H9 (cell line): ENCODE measurements at regions not wholly inside any gene's neighbourhood (a gene's known extent, or its start where the extent isn't known, plus 50 kb on each side); places are given as distances from the start of the nearest gene placed in this dataset.

Experiments
- DNase-seq: peaks from one replicate; pipeline ENCODE4 v3.0.0-alpha.2; 2017
- H2AFZ ChIP-seq: one replicate; pipeline ENCODE4 v1.6.1; 2013; ENCODE audit warnings: mild to moderate bottlenecking, low read length, control low read depth, moderate library complexity
- H2AK5ac ChIP-seq: 2 replicates; pipeline ENCODE4 v1.6.1; 2013; ENCODE audit warnings: low read length, control low read depth, mixed read lengths; ENCODE audit not compliant: insufficient read length
- H2BK120ac ChIP-seq: one replicate; pipeline ENCODE4 v1.6.1; 2013; ENCODE audit warnings: low read depth, mild to moderate bottlenecking, low read length, control low read depth, inconsistent platforms; ENCODE audit not compliant: poor library complexity, severe bottlenecking
- H2BK12ac ChIP-seq: 2 replicates; pipeline ENCODE4 v1.6.1; 2013; ENCODE audit warnings: low read length, control low read depth, mixed read lengths, low read depth; ENCODE audit not compliant: insufficient read length
- H2BK15ac ChIP-seq: 2 replicates; pipeline ENCODE4 v1.6.1; 2013; ENCODE audit warnings: low read depth, low read length, control low read depth
- H2BK20ac ChIP-seq: one replicate; pipeline ENCODE4 v1.6.1; 2013; ENCODE audit warnings: low read depth, mild to moderate bottlenecking, low read length, control low read depth, inconsistent platforms; ENCODE audit not compliant: poor library complexity, severe bottlenecking
- H2BK5ac ChIP-seq: 2 replicates; pipeline ENCODE4 v1.6.1; 2013; ENCODE audit warnings: low read length, control low read depth, mixed read lengths; ENCODE audit not compliant: insufficient read length
- H3K14ac ChIP-seq: 2 replicates; pipeline ENCODE4 v1.6.1; 2013; ENCODE audit warnings: low read length, control low read depth; ENCODE audit not compliant: insufficient read depth
- H3K18ac ChIP-seq: 2 replicates; pipeline ENCODE4 v1.6.1; 2013; ENCODE audit warnings: low read depth, mild to moderate bottlenecking, mixed read lengths, low read length, control low read depth; ENCODE audit not compliant: insufficient read length
- H3K23ac ChIP-seq: 2 replicates; pipeline ENCODE4 v1.6.1; 2013; ENCODE audit warnings: low read length, control low read depth, mixed read lengths, low read depth; ENCODE audit not compliant: insufficient read length
- H3K23me2 ChIP-seq: 2 replicates; pipeline ENCODE4 v1.6.1; 2013; ENCODE audit warnings: low read depth, mild to moderate bottlenecking, mixed read lengths, low read length, control low read depth; ENCODE audit not compliant: insufficient read length, poor library complexity, severe bottlenecking
- H3K27ac ChIP-seq: 2 replicates; pipeline ENCODE4 v1.5.1; 2013; ENCODE audit warnings: low read length, control low read depth, mixed read lengths, low read depth; ENCODE audit not compliant: insufficient read length
- H3K27me3 ChIP-seq: 2 replicates; pipeline ENCODE4 v1.6.1; 2013; ENCODE audit warnings: low read length, control low read depth, inconsistent platforms; ENCODE audit not compliant: insufficient read depth
- H3K4ac ChIP-seq: 2 replicates; pipeline ENCODE4 v1.6.1; 2013; ENCODE audit warnings: low read depth, mild to moderate bottlenecking, control low read depth, inconsistent platforms, low read length, moderate library complexity
- H3K4me1 ChIP-seq: 2 replicates; pipeline ENCODE4 v1.6.1; 2013; ENCODE audit warnings: low read length, control low read depth, inconsistent platforms; ENCODE audit not compliant: insufficient read depth
- H3K4me2 ChIP-seq: 2 replicates; pipeline ENCODE4 v1.6.1; 2013; ENCODE audit warnings: low read length, control low read depth, mixed read lengths; ENCODE audit not compliant: insufficient read length, insufficient read depth
- H3K56ac ChIP-seq: 2 replicates; pipeline ENCODE4 v1.6.1; 2013; ENCODE audit warnings: low read depth, mild to moderate bottlenecking, mixed read lengths, low read length, control low read depth; ENCODE audit not compliant: insufficient read length
- H3K79me1 ChIP-seq: 2 replicates; pipeline ENCODE4 v1.6.1; 2013; ENCODE audit warnings: low read depth, mild to moderate bottlenecking, moderate library complexity, low read length, control low read depth, inconsistent platforms; ENCODE audit not compliant: insufficient read depth, poor library complexity, severe bottlenecking
- H3K79me2 ChIP-seq: 2 replicates; pipeline ENCODE4 v1.6.1; 2013; ENCODE audit warnings: low read length, control low read depth, inconsistent platforms; ENCODE audit not compliant: insufficient read depth
- H3K9ac ChIP-seq: 2 replicates; pipeline ENCODE4 v1.6.1; 2013; ENCODE audit warnings: low read length, control low read depth, mixed read lengths; ENCODE audit not compliant: insufficient read length; ENCODE audit errors: extremely low read depth
- H3K9me3 ChIP-seq: one replicate; pipeline ENCODE4 v1.6.1; 2013; ENCODE audit warnings: low read depth, low read length, inconsistent platforms; ENCODE audit not compliant: control insufficient read depth
- H3T11ph ChIP-seq: one replicate; pipeline ENCODE4 v1.6.1; 2013; ENCODE audit warnings: mild to moderate bottlenecking, low read length, control low read depth, inconsistent platforms
- H4K20me1 ChIP-seq: one replicate; pipeline ENCODE4 v1.6.1; 2013; ENCODE audit not compliant: control insufficient read depth, insufficient read length, insufficient read depth
- H4K5ac ChIP-seq: 2 replicates; pipeline ENCODE4 v1.6.1; 2013; ENCODE audit warnings: low read depth, mild to moderate bottlenecking, mixed read lengths, low read length, control low read depth; ENCODE audit not compliant: insufficient read length
- H4K8ac ChIP-seq: replicated peaks from 2 replicates; pipeline ENCODE4 v1.6.1; 2013; ENCODE audit warnings: low read length, control low read depth, mixed read lengths, low read depth; ENCODE audit not compliant: insufficient read length
- H4K91ac ChIP-seq: 2 replicates; pipeline ENCODE4 v1.6.1; 2013; ENCODE audit warnings: low read depth, mild to moderate bottlenecking, moderate library complexity, mixed read lengths, low read length, control low read depth; ENCODE audit not compliant: insufficient read length
- H3K27ac Mint-ChIP-seq, 3 experiments: 2 replicates in 2 of 3; 3 replicates in 1 of 3; pipeline ENCODE4 v1.8.0; 2020 to 2021; ENCODE audit warnings: mixed read lengths in 3 of 3, mild to moderate bottlenecking in 1 of 3, moderate library complexity in 1 of 3
- H3K27me3 Mint-ChIP-seq: 2 replicates; pipeline ENCODE4 v1.8.0; 2021; ENCODE audit warnings: low read depth, mild to moderate bottlenecking, moderate library complexity, mixed read lengths
- H3K36me3 Mint-ChIP-seq, 3 experiments: 2 replicates in 2 of 3; 3 replicates in 1 of 3; pipeline ENCODE4 v1.8.0; 2020 to 2021; ENCODE audit warnings: low read depth in 3 of 3, mixed read lengths in 3 of 3; ENCODE audit not compliant: insufficient read depth in 1 of 3
- H3K4me1 Mint-ChIP-seq, 2 experiments: 2 replicates each; pipeline ENCODE4 v1.8.0; 2020; ENCODE audit warnings: mixed read lengths in 2 of 2
- H3K4me3 Mint-ChIP-seq, 2 experiments: 2 replicates in 1 of 2; 3 replicates in 1 of 2; pipeline ENCODE4 v1.8.0; 2020 to 2021; ENCODE audit warnings: mild to moderate bottlenecking in 2 of 2, mixed read lengths in 2 of 2, moderate library complexity in 1 of 2
- H3K9me3 Mint-ChIP-seq, 2 experiments: 2 replicates in 1 of 2; 3 replicates in 1 of 2; pipeline ENCODE4 v1.8.0; 2020; ENCODE audit warnings: mild to moderate bottlenecking in 2 of 2, mixed read lengths in 2 of 2, moderate library complexity in 1 of 2
- WGBS: extraction: QIAGEN DNeasy Blood & Tissue Kit; methylation state at CpG from one replicate; pipeline ENCODE4 v1.1.7; 2013; ENCODE audit warnings: missing lambda C conversion rate, low lambda C conversion rate, mixed read lengths; ENCODE audit not compliant: insufficient read length; ENCODE audit errors: extremely low coverage; 5-methylcytosine and 5-hydroxymethylcytosine counted together
- TF ChIP-seq, protein P1 (sequence below): fragments of 200-600 bp; sonication (generic); conservative IDR thresholded peaks from 3 replicates; pipeline ENCODE4 v1.8.0; 2021; ENCODE audit warnings: antibody characterized with exemption, mild to moderate bottlenecking

DNA sequence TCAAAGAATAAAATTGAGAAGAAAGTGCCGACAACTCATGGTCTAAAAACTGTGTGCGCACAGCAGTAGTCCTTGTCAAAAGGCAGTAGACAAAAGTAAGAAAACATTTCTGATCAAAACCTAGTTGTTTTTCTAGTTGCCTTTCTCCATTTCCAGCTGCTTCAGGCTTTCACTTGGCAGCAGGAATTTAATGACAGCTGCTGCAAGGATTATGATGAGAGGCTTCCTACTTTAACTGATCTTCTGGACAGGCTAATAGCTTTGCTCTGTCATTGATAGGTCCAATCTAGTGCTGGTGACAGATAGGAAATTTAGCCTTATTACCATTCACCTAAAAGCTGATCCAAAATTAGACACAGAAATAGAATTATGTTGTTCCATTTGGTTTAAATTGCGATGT, 110.7 kb upstream of the SEMA3C start:
- no peaks in the 10 kb centered on the region for H4K20me1 ChIP-seq
- no peak overlapping the region for H3T11ph ChIP-seq
- TF ChIP-seq, protein P1, sequence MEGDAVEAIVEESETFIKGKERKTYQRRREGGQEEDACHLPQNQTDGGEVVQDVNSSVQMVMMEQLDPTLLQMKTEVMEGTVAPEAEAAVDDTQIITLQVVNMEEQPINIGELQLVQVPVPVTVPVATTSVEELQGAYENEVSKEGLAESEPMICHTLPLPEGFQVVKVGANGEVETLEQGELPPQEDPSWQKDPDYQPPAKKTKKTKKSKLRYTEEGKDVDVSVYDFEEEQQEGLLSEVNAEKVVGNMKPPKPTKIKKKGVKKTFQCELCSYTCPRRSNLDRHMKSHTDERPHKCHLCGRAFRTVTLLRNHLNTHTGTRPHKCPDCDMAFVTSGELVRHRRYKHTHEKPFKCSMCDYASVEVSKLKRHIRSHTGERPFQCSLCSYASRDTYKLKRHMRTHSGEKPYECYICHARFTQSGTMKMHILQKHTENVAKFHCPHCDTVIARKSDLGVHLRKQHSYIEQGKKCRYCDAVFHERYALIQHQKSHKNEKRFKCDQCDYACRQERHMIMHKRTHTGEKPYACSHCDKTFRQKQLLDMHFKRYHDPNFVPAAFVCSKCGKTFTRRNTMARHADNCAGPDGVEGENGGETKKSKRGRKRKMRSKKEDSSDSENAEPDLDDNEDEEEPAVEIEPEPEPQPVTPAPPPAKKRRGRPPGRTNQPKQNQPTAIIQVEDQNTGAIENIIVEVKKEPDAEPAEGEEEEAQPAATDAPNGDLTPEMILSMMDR: no peak
- no peak overlapping the region for H2BK120ac ChIP-seq
- no peak overlapping the region for H2AFZ ChIP-seq
- no peaks in the 10 kb centered on the region for H3K79me1 ChIP-seq
- H3K4me2 ChIP-seq: no peak overlapping the region
- no peak overlapping the region for H3K23ac ChIP-seq
- H2AK5ac ChIP-seq: no peak overlapping the region
- H3K79me2 ChIP-seq: no peaks in the 10 kb centered on the region
- H3K9me3 Mint-ChIP-seq: no peaks in the 10 kb centered on the region
- no peak overlapping the region for H3K14ac ChIP-seq
- H3K18ac ChIP-seq: no peak overlapping the region
- H3K4me1 Mint-ChIP-seq: no peaks in the 10 kb centered on the region
- no peak overlapping the region for H3K27ac ChIP-seq
- DNase-seq: no peak
- no peak overlapping the region for H2BK12ac ChIP-seq
- H3K23me2 ChIP-seq: no peaks in the 10 kb centered on the region
- H4K91ac ChIP-seq: no peak overlapping the region
- no peak overlapping the region for H3K4ac ChIP-seq
- no peak overlapping the region for H4K5ac ChIP-seq
- no peak overlapping the region for H3K9ac ChIP-seq
- H3K56ac ChIP-seq: no peak overlapping the region
- H3K27me3 ChIP-seq: no peaks in the 10 kb centered on the region
- H3K36me3 Mint-ChIP-seq: peaks cover 0 to 9% (median 0%) of the 10 kb centered on the region in 3 experiments; a peak in 2 of 7 replicates
- no peak overlapping the region for H2BK15ac ChIP-seq
- WGBS: no CpG with 5 or more reads among the region's 3 CpGs
- no peak overlapping the region for H3K27ac Mint-ChIP-seq
- H3K4me3 Mint-ChIP-seq: no peak overlapping the region
- no peak overlapping the region for H2BK5ac ChIP-seq
- no peaks in the 10 kb centered on the region for H3K27me3 Mint-ChIP-seq
- H4K8ac ChIP-seq: no peak overlapping the region
- H3K9me3 ChIP-seq: no peaks in the 10 kb centered on the region
- H2BK20ac ChIP-seq: no peak overlapping the region
- H3K4me1 ChIP-seq: no peaks in the 10 kb centered on the region
